Testis (tissue), 2 donors: ENCODE measurements at regions not wholly inside any gene's neighbourhood (a gene's known extent, or its start where the extent isn't known, plus 50 kb on each side); places are given as distances from the start of the nearest gene placed in this dataset.

Experiments
- DNase-seq: peaks from one replicate; pipeline ENCODE4 v3.0.0-alpha.2; 2019
- H3K27ac ChIP-seq, 2 donors: fragments of 200-600 bp; sonication (generic); one replicate each; pipeline ENCODE4 v1.5.1; 2019
- H3K27me3 ChIP-seq: fragments of 200-600 bp; sonication (generic); one replicate; pipeline ENCODE4 v1.5.1; 2019
- H3K36me3 ChIP-seq: fragments of 200-600 bp; sonication (generic); one replicate; pipeline ENCODE4 v1.5.1; 2017; ENCODE audit warnings: low read depth; ENCODE audit errors: missing control alignments
- H3K4me1 ChIP-seq: fragments of 200-600 bp; sonication (generic); one replicate; pipeline ENCODE4 v1.5.1; 2019
- H3K4me3 ChIP-seq, 2 donors: fragments of 200-600 bp; sonication (generic); one replicate each; pipeline ENCODE4 v1.5.1; 2017 to 2019
- H3K9me3 ChIP-seq: fragments of 200-600 bp; sonication (generic); one replicate; pipeline ENCODE4 v1.5.1; 2017
- CTCF ChIP-seq, 3 experiments: fragments of 450-650 bp in 2 of 3; fragments of 200-600 bp in 1 of 3; sonication (generic) in 1 of 3; IDR thresholded peaks; one replicate each; pipeline ENCODE4 v1.5.1; 2016 to 2019; ENCODE audit warnings: antibody characterized with exemption in 3 of 3, mild to moderate bottlenecking in 2 of 3, moderate library complexity in 1 of 3
- POLR2A ChIP-seq: fragments of 450-650 bp; IDR thresholded peaks from one replicate; pipeline ENCODE4 v1.6.1; 2017; ENCODE audit warnings: antibody characterized with exemption, mild to moderate bottlenecking, moderate library complexity
- WGBS, 2 donors: methylation state at CpG; one replicate each; pipeline ENCODE4 v1.1.5; 2018; 5-methylcytosine and 5-hydroxymethylcytosine counted together
- intact Hi-C: fragments of 100-400 bp; cut with DNase I; formaldehyde crosslinking; loops from one replicate; pipeline ENCODE4 v1.15.1; 2023; ENCODE audit warnings: low total_unique reads

- Histone ChIP-seq H3K27me3 (no peaks in the 10 kb centered on the region), H3K9me3 (no peaks in the 10 kb centered on the region), H3K36me3 (no peaks in the 10 kb centered on the region), H3K27ac (no peak overlapping the region), H3K4me1 (no peaks in the 10 kb centered on the region), H3K4me3 (no peak overlapping the region)
- no peak for TF ChIP-seq CTCF (IDR thresholded peaks at IDR 0.05)
- TF ChIP-seq POLR2A, result no peak
- intact Hi-C loops, result no loop called here
- DNase-seq, result no peak
Measured at GRCh38 chr5:125703616-125704015, 719.6 kb upstream of the GRAMD2B start.

- 79 to 92% methylated on average over 1 of the region's 1 CpG for WGBS, 2 donors
- DNase-seq, result no peak
- Histone ChIP-seq H3K9me3 (no peaks in the 10 kb centered on the region), H3K36me3 (no peaks in the 10 kb centered on the region), H3K4me1 (no peaks in the 10 kb centered on the region), H3K27me3 (no peaks in the 10 kb centered on the region), H3K27ac (no peak overlapping the region), H3K4me3 (no peak overlapping the region)
- TF ChIP-seq POLR2A (no peak), CTCF (IDR thresholded peaks at IDR 0.05) (no peak)
- intact Hi-C loops, result no loop called here
Measured at GRCh38 chr5:125704888-125705287, 718.3 kb upstream of the GRAMD2B start.

- Histone ChIP-seq H3K27me3 (no peaks in the 10 kb centered on the region), H3K4me3 (no peak overlapping the region), H3K4me1 (no peaks in the 10 kb centered on the region), H3K9me3 (no peaks in the 10 kb centered on the region), H3K36me3 (no peaks in the 10 kb centered on the region), H3K27ac (no peak overlapping the region)
- 50 to 62% methylated on average over 2 of the region's 2 CpGs for WGBS, 2 donors
- DNase-seq, result no peak
- intact Hi-C loops, result no loop called here
- TF ChIP-seq CTCF (IDR thresholded peaks at IDR 0.05) (no peak), POLR2A (no peak)
Measured at GRCh38 chr5:125708583-125708982, 714.6 kb upstream of the GRAMD2B start.

GRCh38 chr5:125710745-125711144 lies 712.5 kb upstream of the GRAMD2B start:
- no peaks in the 10 kb centered on the region for H3K36me3 ChIP-seq
- H3K27me3 ChIP-seq, result no peaks in the 10 kb centered on the region
- no peak overlapping the region for H3K4me3 ChIP-seq
- TF ChIP-seq POLR2A (no peak), CTCF (IDR thresholded peaks at IDR 0.05) (no peak)
- 89 to 97% methylated on average over 2 of the region's 2 CpGs for WGBS, 2 donors
- H3K27ac ChIP-seq, result no peak overlapping the region
- DNase-seq, result no peak
- no peaks in the 10 kb centered on the region for H3K4me1 ChIP-seq
- no peaks in the 10 kb centered on the region for H3K9me3 ChIP-seq
- intact Hi-C loops, result no loop called here

- no peaks in the 10 kb centered on the region for H3K9me3 ChIP-seq
- no peak for TF ChIP-seq POLR2A
- no peak for TF ChIP-seq CTCF (IDR thresholded peaks at IDR 0.05)
- no peaks in the 10 kb centered on the region for H3K36me3 ChIP-seq
- intact Hi-C loops, result no loop called here
- H3K4me3 ChIP-seq, result no peak overlapping the region
- WGBS, 2 donors, result 60 to 78% methylated on average over 1 of the region's 1 CpG
- H3K27ac ChIP-seq, result no peak overlapping the region
- H3K27me3 ChIP-seq, result no peaks in the 10 kb centered on the region
- H3K4me1 ChIP-seq, result no peaks in the 10 kb centered on the region
- no peak for DNase-seq
Measured at GRCh38 chr5:125712397-125712796, 710.8 kb upstream of the GRAMD2B start.
